ENCODE measurements at regions not wholly inside any gene's neighbourhood (a gene's known extent, or its start where the extent isn't known, plus 50 kb on each side); places are given as distances from the start of the nearest gene placed in this dataset.
"Not testable (repeated sequence)": the region's sequence is repeated elsewhere in the genome, so short reads cannot be mapped to it uniquely, and the experiment has no call there.

GRCh38 chr6:139961190-139961589, 586.7 kb upstream of the CITED2 start:
- DNase-seq (ENCODE audit: low read depth in 2 of 3, low spot score in 1 of 3) = no peak

GRCh38 chr6:139960671-139961070, 586.2 kb upstream of the CITED2 start:
- DNase-seq (ENCODE audit: low read depth in 2 of 3, low spot score in 1 of 3) = no peak

GRCh38 chr6:139955366-139956155, 581.1 kb upstream of the CITED2 start:
- no peak for DNase-seq (ENCODE audit: low read depth in 2 of 3, low spot score in 1 of 3)

GRCh38 chr6:139954463-139955071, 580.1 kb upstream of the CITED2 start:
- no peak for DNase-seq (ENCODE audit: low read depth in 2 of 3, low spot score in 1 of 3)

- not testable (repeated sequence) for DNase-seq (ENCODE audit: low read depth in 2 of 3, low spot score in 1 of 3)
Observed at GRCh38 chr6:139953780-139954179, 579.3 kb upstream of the CITED2 start.

- DNase-seq (ENCODE audit: low read depth in 2 of 3, low spot score in 1 of 3) = no peak
Observed at GRCh38 chr6:139951172-139951571, 576.7 kb upstream of the CITED2 start.

GRCh38 chr6:139944976-139945375, 570.5 kb upstream of the CITED2 start:
- DNase-seq (ENCODE audit: low read depth in 2 of 3, low spot score in 1 of 3) = no peak

- no peak for DNase-seq (ENCODE audit: low read depth in 2 of 3, low spot score in 1 of 3)
Observed at GRCh38 chr6:139944131-139944530, 569.7 kb upstream of the CITED2 start.

GRCh38 chr6:139943391-139943790, 568.9 kb upstream of the CITED2 start:
- DNase-seq (ENCODE audit: low read depth in 2 of 3, low spot score in 1 of 3) = no peak

- no peak for DNase-seq (ENCODE audit: low read depth in 2 of 3, low spot score in 1 of 3)
Observed at GRCh38 chr6:139942331-139942730, 567.9 kb upstream of the CITED2 start.

- DNase-seq (ENCODE audit: low read depth in 2 of 3, low spot score in 1 of 3) = no peak
Observed at GRCh38 chr6:139941826-139942225, 567.4 kb upstream of the CITED2 start.

GRCh38 chr6:139940741-139941729, 566.6 kb upstream of the CITED2 start:
- no peak for DNase-seq (ENCODE audit: low read depth in 2 of 3, low spot score in 1 of 3)

GRCh38 chr6:139939189-139939979, 564.9 kb upstream of the CITED2 start:
- no peak for DNase-seq (ENCODE audit: low read depth in 2 of 3, low spot score in 1 of 3)

GRCh38 chr6:139932671-139933070, 558.2 kb upstream of the CITED2 start:
- DNase-seq (ENCODE audit: low read depth in 2 of 3, low spot score in 1 of 3) = no peak

- DNase-seq (ENCODE audit: low read depth in 2 of 3, low spot score in 1 of 3) = no peak
Observed at GRCh38 chr6:139931747-139932146, 557.3 kb upstream of the CITED2 start.

GRCh38 chr6:139927742-139928305, 553.4 kb upstream of the CITED2 start:
- DNase-seq (ENCODE audit: low read depth in 2 of 3, low spot score in 1 of 3) = no peak

GRCh38 chr6:139927236-139927635, 552.8 kb upstream of the CITED2 start:
- DNase-seq (ENCODE audit: low read depth in 2 of 3, low spot score in 1 of 3) = no peak

GRCh38 chr6:139926711-139927110, 552.3 kb upstream of the CITED2 start:
- DNase-seq (ENCODE audit: low read depth in 2 of 3, low spot score in 1 of 3) = no peak

GRCh38 chr6:139925894-139926641, 551.6 kb upstream of the CITED2 start:
- no peak for DNase-seq (ENCODE audit: low read depth in 2 of 3, low spot score in 1 of 3)

All from stimulated activated CD4-positive, alpha-beta T cell treated with anti-CD3 and anti-CD28 coated beads, Interleukin-12 subunit alpha, Interleukin-12 subunit beta, amount 100 ng/mL, for 48 hours (primary cell).